Suprapubic skin (tissue), 4 donors: ENCODE measurements at regions not wholly inside any gene's neighbourhood (a gene's known extent, or its start where the extent isn't known, plus 50 kb on each side); places are given as distances from the start of the nearest gene placed in this dataset.

Experiments used
- DNase-seq, 2 donors: peaks; one replicate each; pipeline ENCODE4 v3.0.0-alpha.2; 2019; ENCODE audit warnings: low spot score in 2 of 2
- H3K27ac ChIP-seq: fragments of 200-600 bp; sonication (generic); one replicate; pipeline ENCODE4 v1.5.1; 2019
- H3K27me3 ChIP-seq: fragments of 200-600 bp; sonication (generic); one replicate; pipeline ENCODE4 v1.5.1; 2019
- H3K36me3 ChIP-seq: fragments of 200-600 bp; sonication (generic); one replicate; pipeline ENCODE4 v1.5.1; 2019
- H3K4me1 ChIP-seq: fragments of 200-600 bp; sonication (generic); one replicate; pipeline ENCODE4 v1.5.1; 2019
- H3K4me3 ChIP-seq: fragments of 200-600 bp; sonication (generic); one replicate; pipeline ENCODE4 v1.5.1; 2019; ENCODE audit warnings: mild to moderate bottlenecking
- H3K9me3 ChIP-seq: fragments of 200-600 bp; sonication (generic); one replicate; pipeline ENCODE4 v1.5.1; 2019
- EP300 ChIP-seq: sonication (generic); formaldehyde crosslinking; IDR thresholded peaks from one replicate; pipeline ENCODE4 v1.6.1; 2017; ENCODE audit warnings: antibody characterized with exemption
- POLR2A ChIP-seq, 2 donors: fragments of 450-650 bp; IDR thresholded peaks; one replicate each; pipeline ENCODE4 v1.6.1; 2017; ENCODE audit warnings: antibody characterized with exemption in 2 of 2, mild to moderate bottlenecking in 2 of 2, moderate library complexity in 2 of 2
- POLR2AphosphoS5 ChIP-seq, 3 donors: sonication (generic); formaldehyde crosslinking; IDR thresholded peaks; one replicate each; pipeline ENCODE4 v1.6.1; 2017; ENCODE audit warnings: antibody characterized with exemption in 3 of 3
- WGBS: methylation state at CpG from one replicate; pipeline ENCODE4 v1.1.5; 2018; 5-methylcytosine and 5-hydroxymethylcytosine counted together
- TF ChIP-seq, protein P1 (sequence below), 2 donors: fragments of 200-600 bp in 1 of 2; fragments of 450-650 bp in 1 of 2; sonication (generic) in 1 of 2; IDR thresholded peaks; one replicate each; pipeline ENCODE4 v1.5.1; 2016 to 2019; ENCODE audit warnings: antibody characterized with exemption in 2 of 2, mild to moderate bottlenecking in 1 of 2, moderate library complexity in 1 of 2

DNA sequence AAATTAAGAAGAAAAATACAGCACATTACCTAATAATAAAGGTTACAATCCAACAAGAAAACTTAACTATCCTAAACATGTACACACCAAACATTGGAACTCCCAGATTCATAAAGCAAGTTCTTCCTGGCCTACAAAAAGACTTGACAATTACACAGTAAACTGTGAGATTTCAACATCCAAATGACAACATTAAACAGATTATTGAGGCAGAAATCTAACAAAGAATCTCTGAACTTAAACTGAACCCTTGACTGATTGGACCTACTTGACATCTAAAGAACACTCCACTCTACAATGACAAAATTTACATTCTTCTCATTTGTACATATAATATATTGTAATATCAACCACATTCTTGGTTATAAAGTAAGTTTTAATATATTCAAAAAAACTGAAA is 1341.3 kb downstream of the LRFN5 start:
- no peaks in the 10 kb centered on the region for H3K27me3 ChIP-seq
- peaks cover 7% of the 10 kb centered on the region for H3K9me3 ChIP-seq
- TF ChIP-seq POLR2AphosphoS5 (IDR thresholded peaks at IDR 0.05) (no peak), EP300 (no peak)
- no peaks in the 10 kb centered on the region for H3K4me1 ChIP-seq
- no peak overlapping the region for H3K27ac ChIP-seq
- DNase-seq, result no peak
- no peak overlapping the region for H3K4me3 ChIP-seq
- no peaks in the 10 kb centered on the region for H3K36me3 ChIP-seq

DNA sequence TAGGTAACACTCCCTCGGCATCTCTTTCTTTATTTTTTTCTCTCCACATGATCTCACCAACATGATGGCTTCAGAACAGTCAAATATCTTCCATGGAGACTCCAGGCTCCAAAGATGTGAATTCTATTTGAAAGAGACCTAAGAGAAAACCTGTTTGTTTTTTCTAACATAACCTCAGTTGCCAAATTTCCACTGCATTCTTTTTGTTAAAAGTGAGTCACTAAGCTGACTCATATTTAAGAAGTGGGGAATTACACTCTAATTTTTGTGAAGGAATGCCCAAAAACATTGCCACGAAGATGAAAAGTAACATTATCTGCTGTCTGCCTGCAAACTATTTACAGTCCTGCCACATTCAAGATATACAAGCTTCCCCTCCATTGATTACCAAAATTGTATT is 1337.6 kb downstream of the LRFN5 start:
- H3K4me3 ChIP-seq, result no peak overlapping the region
- H3K4me1 ChIP-seq, result no peaks in the 10 kb centered on the region
- no peak for DNase-seq
- 33% methylated on average over 2 of the region's 2 CpGs for WGBS
- no peaks in the 10 kb centered on the region for H3K9me3 ChIP-seq
- H3K27me3 ChIP-seq, result no peaks in the 10 kb centered on the region
- H3K27ac ChIP-seq, result no peak overlapping the region
- TF ChIP-seq POLR2A (IDR thresholded peaks at IDR 0.05) (no peak), EP300 (no peak), POLR2AphosphoS5 (IDR thresholded peaks at IDR 0.05) (no peak)
- TF ChIP-seq, protein P1, sequence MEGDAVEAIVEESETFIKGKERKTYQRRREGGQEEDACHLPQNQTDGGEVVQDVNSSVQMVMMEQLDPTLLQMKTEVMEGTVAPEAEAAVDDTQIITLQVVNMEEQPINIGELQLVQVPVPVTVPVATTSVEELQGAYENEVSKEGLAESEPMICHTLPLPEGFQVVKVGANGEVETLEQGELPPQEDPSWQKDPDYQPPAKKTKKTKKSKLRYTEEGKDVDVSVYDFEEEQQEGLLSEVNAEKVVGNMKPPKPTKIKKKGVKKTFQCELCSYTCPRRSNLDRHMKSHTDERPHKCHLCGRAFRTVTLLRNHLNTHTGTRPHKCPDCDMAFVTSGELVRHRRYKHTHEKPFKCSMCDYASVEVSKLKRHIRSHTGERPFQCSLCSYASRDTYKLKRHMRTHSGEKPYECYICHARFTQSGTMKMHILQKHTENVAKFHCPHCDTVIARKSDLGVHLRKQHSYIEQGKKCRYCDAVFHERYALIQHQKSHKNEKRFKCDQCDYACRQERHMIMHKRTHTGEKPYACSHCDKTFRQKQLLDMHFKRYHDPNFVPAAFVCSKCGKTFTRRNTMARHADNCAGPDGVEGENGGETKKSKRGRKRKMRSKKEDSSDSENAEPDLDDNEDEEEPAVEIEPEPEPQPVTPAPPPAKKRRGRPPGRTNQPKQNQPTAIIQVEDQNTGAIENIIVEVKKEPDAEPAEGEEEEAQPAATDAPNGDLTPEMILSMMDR (IDR thresholded peaks at IDR 0.05), result no peak
- H3K36me3 ChIP-seq, result no peaks in the 10 kb centered on the region

DNA sequence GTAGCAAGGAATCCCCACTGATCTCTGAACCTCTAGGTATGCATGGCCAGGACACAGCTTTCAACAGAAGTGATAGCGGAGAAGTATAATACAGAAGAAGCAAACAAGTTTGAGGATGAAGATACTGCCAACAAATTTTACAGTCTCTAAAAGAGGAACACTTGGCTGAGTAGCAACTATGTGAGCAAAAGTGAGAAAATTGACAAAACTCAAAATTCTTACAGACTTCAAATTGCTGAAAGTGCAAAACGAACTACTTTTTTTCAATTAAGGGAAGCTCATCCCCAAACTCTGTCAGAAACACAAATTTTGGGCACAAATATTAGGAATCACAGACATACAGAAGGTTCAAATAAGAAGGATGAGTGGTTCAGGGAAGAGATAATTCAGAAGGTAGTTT is 1324.6 kb downstream of the LRFN5 start:
- no peak overlapping the region for H3K4me3 ChIP-seq
- TF ChIP-seq EP300 (no peak), POLR2A (IDR thresholded peaks at IDR 0.05) (no peak), POLR2AphosphoS5 (IDR thresholded peaks at IDR 0.05) (no peak)
- TF ChIP-seq, protein P1 (IDR thresholded peaks at IDR 0.05), result no peak
- no peak for DNase-seq
- 73% methylated on average over 2 of the region's 2 CpGs for WGBS
- no peak overlapping the region for H3K27ac ChIP-seq
- H3K9me3 ChIP-seq, result no peaks in the 10 kb centered on the region
- no peaks in the 10 kb centered on the region for H3K36me3 ChIP-seq
- no peaks in the 10 kb centered on the region for H3K27me3 ChIP-seq
- no peaks in the 10 kb centered on the region for H3K4me1 ChIP-seq

DNA sequence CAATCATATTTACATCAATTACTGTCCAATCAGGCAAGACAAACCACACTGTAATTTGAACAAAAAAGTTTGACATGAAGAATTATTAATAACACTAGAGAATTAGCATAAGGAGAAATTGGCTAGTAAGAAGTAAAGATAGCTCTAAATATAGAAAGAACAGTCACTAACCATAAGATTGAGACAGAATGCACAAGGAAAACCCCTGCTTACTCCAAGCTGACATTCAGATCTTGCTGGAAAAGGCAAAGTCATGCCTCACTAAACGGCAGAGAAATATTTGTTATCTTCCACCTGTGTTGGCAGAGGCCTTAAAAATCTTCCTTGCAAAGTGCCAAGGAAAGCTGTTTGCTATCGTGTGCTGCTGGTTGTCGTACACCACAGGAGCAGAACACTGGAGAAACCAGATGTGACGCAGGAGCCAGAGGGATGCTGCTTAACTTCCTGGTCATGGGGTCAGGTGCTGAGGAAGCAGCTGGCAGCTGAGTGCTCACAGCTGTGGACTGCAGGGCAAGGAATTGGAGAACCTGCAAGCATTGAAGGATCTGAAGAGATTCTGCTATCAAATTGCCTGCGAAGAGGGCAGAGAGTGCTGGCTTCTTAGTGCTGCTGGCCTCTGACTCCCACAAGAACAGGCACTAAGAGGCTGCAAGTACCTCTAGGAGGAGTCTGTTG is 1323.3 kb downstream of the LRFN5 start:
- WGBS, result 47% methylated on average over 5 of the region's 5 CpGs
- no peak for DNase-seq

DNA sequence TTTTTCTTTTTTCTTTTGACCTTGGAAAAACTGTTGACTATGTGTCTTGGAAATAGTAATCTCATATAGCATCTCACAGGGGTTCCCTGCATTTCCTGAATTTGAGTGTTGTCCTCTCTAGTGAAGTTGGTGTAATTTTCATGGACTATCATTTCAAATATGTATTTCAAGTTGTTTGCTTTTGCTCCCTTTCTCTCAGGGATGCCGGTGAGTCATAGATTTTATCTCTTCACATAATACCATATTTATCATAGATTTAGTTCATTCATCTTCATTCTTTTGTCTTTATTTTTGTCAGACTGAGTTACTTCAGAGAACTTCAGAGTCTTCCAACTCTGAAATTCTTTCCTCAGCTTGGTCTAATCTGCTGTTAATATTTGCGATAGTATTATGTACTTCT is 1320.6 kb downstream of the LRFN5 start:
- Histone ChIP-seq H3K27me3 (no peaks in the 10 kb centered on the region), H3K4me1 (no peaks in the 10 kb centered on the region), H3K9me3 (peaks cover 8% of the 10 kb centered on the region), H3K27ac (no peak overlapping the region), H3K4me3 (no peak overlapping the region), H3K36me3 (no peaks in the 10 kb centered on the region)
- 89% methylated on average over 2 of the region's 2 CpGs for WGBS
- no peak for DNase-seq
- TF ChIP-seq EP300 (no peak), POLR2A (IDR thresholded peaks at IDR 0.05) (no peak), POLR2AphosphoS5 (IDR thresholded peaks at IDR 0.05) (no peak)
- TF ChIP-seq, protein P1 (IDR thresholded peaks at IDR 0.05), result no peak

More for the DNA sequence above, 1323.3 kb downstream of the LRFN5 start:
- H3K36me3 ChIP-seq, result no peaks in the 10 kb centered on the region
- no peak overlapping the region for H3K4me3 ChIP-seq
- H3K4me1 ChIP-seq, result no peaks in the 10 kb centered on the region
- H3K9me3 ChIP-seq, result no peaks in the 10 kb centered on the region
- no peak overlapping the region for H3K27ac ChIP-seq
- TF ChIP-seq EP300, result no peak
- TF ChIP-seq POLR2AphosphoS5 (IDR thresholded peaks at IDR 0.05), result no peak
- TF ChIP-seq POLR2A (IDR thresholded peaks at IDR 0.05), result no peak
- TF ChIP-seq, protein P1 (IDR thresholded peaks at IDR 0.05), result no peak
- no peaks in the 10 kb centered on the region for H3K27me3 ChIP-seq

DNA sequence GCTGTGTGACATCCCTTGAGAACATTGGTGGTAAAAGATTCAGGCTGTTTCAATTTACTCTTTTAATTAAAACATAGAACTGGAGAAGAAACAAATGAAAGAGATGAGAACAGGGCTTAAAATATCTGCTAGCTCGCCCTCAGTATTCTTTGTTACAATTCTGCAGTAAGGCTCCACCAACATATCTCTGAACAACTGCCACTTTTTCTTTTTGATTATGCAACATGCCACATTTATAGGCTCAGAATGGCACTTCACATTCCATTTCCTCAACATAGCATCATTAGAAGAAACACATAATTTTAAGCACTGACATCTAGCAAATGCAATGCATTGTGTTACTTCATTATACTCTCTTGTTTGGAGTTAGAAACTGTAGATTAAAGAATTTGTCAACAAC is 1315.2 kb downstream of the LRFN5 start:
- no peak overlapping the region for H3K4me3 ChIP-seq
- no peaks in the 10 kb centered on the region for H3K4me1 ChIP-seq
- no peaks in the 10 kb centered on the region for H3K36me3 ChIP-seq
- H3K27me3 ChIP-seq, result no peaks in the 10 kb centered on the region
- WGBS, result 58% methylated on average over 1 of the region's 1 CpG
- peaks cover 8% of the 10 kb centered on the region for H3K9me3 ChIP-seq
- H3K27ac ChIP-seq, result no peak overlapping the region
- DNase-seq, result no peak
- TF ChIP-seq POLR2A (IDR thresholded peaks at IDR 0.05), result no peak
- no peak for TF ChIP-seq POLR2AphosphoS5 (IDR thresholded peaks at IDR 0.05)
- TF ChIP-seq EP300, result no peak
- TF ChIP-seq, protein P1 (IDR thresholded peaks at IDR 0.05), result no peak
